ENCODE measurements at regions not wholly inside any gene's neighbourhood (a gene's known extent, or its start where the extent isn't known, plus 50 kb on each side); places are given as distances from the start of the nearest gene placed in this dataset.

- H4K91ac ChIP-seq (replicated peaks; ENCODE audit: insufficient read length, low read length) = no peak overlapping the region
- H3K4me2 ChIP-seq (ENCODE audit: insufficient read depth in 1 of 2, low read depth in 2 of 2, low read length in 2 of 2) = no peak overlapping the region
- H2BK5ac ChIP-seq (ENCODE audit: low read depth, low read length) = no peak overlapping the region
- POLR2A ChIA-PET (ENCODE audit: partially characterized antibody) = no interaction called here
- WGBS, 2 experiments (ENCODE audit: extremely low coverage in 1 of 2, insufficient coverage in 1 of 2, insufficient read length in 1 of 2, insufficient replicate concordance in 2 of 2, low coverage in 1 of 2, low lambda C conversion rate in 2 of 2, missing lambda C conversion rate in 1 of 2) = 91% methylated on average over 4 of the region's 4 CpGs; no CpG with 5 or more reads in 1 of the 2 experiments
- no peaks in the 10 kb centered on the region for H3K4me1 ChIP-seq (replicated peaks in 1 of 4; ENCODE audit: control insufficient read depth in 3 of 4, insufficient read depth in 4 of 4, low read length in 3 of 4)
- no peak overlapping the region for H4K8ac ChIP-seq (ENCODE audit: extremely low read depth, insufficient read depth, low read length)
- no peak overlapping the region for H2BK15ac ChIP-seq (ENCODE audit: low read length)
- H3K4me3 ChIP-seq (ENCODE audit: extremely low read depth in 1 of 4, insufficient read depth in 2 of 4, low read depth in 3 of 4, low read length in 4 of 4) = no peak overlapping the region
- no peak overlapping the region for H3K14ac ChIP-seq (ENCODE audit: insufficient read length)
- H3K4ac ChIP-seq (replicated peaks; ENCODE audit: insufficient read length, low read depth, low read length) = no peak overlapping the region
- no peaks in the 10 kb centered on the region for H3K9me3 ChIP-seq (ENCODE audit: insufficient read depth in 2 of 2, low read depth in 1 of 2, low read length in 1 of 2)
- no peaks in the 10 kb centered on the region for H4K20me1 ChIP-seq (replicated peaks in 1 of 2; ENCODE audit: control insufficient read depth in 1 of 2, insufficient read depth in 2 of 2, low read length in 2 of 2)
- no peaks in the 10 kb centered on the region for H3K79me1 ChIP-seq (ENCODE audit: low read depth, low read length)
- H2BK12ac ChIP-seq (ENCODE audit: low read depth, low read length) = no peak overlapping the region
- no peaks in the 10 kb centered on the region; the same call in 1 of the 2 replicates for H3K23me2 ChIP-seq (ENCODE audit: low read depth, low read length)
- TF ChIP-seq BRCA1 (IDR thresholded peaks at IDR 0.05; ENCODE audit: low read depth, low read length) = no peak
- CTCF ChIA-PET (ENCODE audit: partially characterized antibody) = interaction anchor here (0.6 to 2.3 kb wide), 5 partner anchors 51 to 762 kb away, joined by 3 to 6 read pairs (median 3); no protein-coding TSS in a partner anchor
- no peak overlapping the region for H3K56ac ChIP-seq (replicated peaks; ENCODE audit: insufficient read length, low read depth, low read length)
- no peak overlapping the region for H2BK120ac ChIP-seq (replicated peaks; ENCODE audit: low read depth, low read length)
- H3K27me3 ChIP-seq (replicated peaks in 1 of 4; ENCODE audit: control insufficient read depth in 3 of 4, extremely low read depth in 1 of 4, insufficient read depth in 3 of 4, low read length in 3 of 4) = no peaks in the 10 kb centered on the region
- no peak overlapping the region for H4K5ac ChIP-seq (ENCODE audit: insufficient read length, low read depth, low read length)
- DNase-seq (ENCODE audit: low read depth in 1 of 2, low spot score in 2 of 2) (no peak), FAIRE-seq (no peak)
- no peak overlapping the region for H3K23ac ChIP-seq (ENCODE audit: insufficient read length)
- no peak overlapping the region for H2AK5ac ChIP-seq (ENCODE audit: low read depth, low read length)
- no peak overlapping the region for H3K27ac ChIP-seq (ENCODE audit: low read depth, low read length)
- H2BK20ac ChIP-seq (ENCODE audit: low read length) = no peak overlapping the region
- H2AFZ ChIP-seq (ENCODE audit: low read length) = no peak overlapping the region
- H3K79me2 ChIP-seq (ENCODE audit: control insufficient read depth in 1 of 2, insufficient read depth in 2 of 2, low read length in 2 of 2) = no peaks in the 10 kb centered on the region
- no peak overlapping the region for H3K9ac ChIP-seq (replicated peaks in 1 of 4; ENCODE audit: extremely low read depth in 1 of 4, low read depth in 3 of 4, low read length in 3 of 4)
- H3K18ac ChIP-seq (ENCODE audit: extremely low read depth, low read length) = no peak overlapping the region
- no peaks in the 10 kb centered on the region for H3K36me3 ChIP-seq (ENCODE audit: control insufficient read depth in 2 of 4, insufficient read depth in 4 of 4, low read length in 3 of 4)
These were observed 101.6 kb upstream of the FAM13C start for GRCh38 chr10:59463909-59464308.
